Cardiac septum (tissue), 1 donor: ENCODE measurements at regions not wholly inside any gene's neighbourhood (a gene's known extent, or its start where the extent isn't known, plus 50 kb on each side); places are given as distances from the start of the nearest gene placed in this dataset.
"Not testable (repeated sequence)": the region's sequence is repeated elsewhere in the genome, so short reads cannot be mapped to it uniquely, and the experiment has no call there.

Source experiments
- DNase-seq: peaks from one replicate; pipeline ENCODE4 v3.0.0-alpha.2; 2020; ENCODE audit warnings: low spot score
- intact Hi-C: fragments of 100-400 bp; cut with DNase I; formaldehyde crosslinking; loops from one replicate; pipeline ENCODE4 v1.14.0; 2022
- donor health status: DM: no; HTN: no; CAD: no.

DNA sequence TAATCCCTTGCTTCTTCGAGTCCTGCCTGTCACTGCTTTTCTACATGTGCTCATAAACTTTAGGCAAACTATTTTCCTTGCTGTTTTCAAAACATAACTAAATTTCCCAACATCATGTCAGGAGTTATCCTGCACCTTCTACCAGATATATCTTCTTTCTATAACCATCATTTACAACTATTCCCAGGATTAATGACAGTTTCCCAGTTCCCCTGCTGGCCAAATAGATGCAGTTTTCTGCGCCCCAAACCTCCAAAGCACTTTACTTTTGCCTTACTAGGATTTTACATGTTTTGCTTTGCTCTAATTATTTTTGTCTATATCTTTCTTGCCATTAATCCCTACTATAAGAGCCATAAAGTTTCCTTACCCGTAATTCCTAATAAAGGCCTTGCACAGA, 122.5 kb downstream of the GLUL start:
- DNase-seq: no peak
- intact Hi-C loops: no loop called here

DNA sequence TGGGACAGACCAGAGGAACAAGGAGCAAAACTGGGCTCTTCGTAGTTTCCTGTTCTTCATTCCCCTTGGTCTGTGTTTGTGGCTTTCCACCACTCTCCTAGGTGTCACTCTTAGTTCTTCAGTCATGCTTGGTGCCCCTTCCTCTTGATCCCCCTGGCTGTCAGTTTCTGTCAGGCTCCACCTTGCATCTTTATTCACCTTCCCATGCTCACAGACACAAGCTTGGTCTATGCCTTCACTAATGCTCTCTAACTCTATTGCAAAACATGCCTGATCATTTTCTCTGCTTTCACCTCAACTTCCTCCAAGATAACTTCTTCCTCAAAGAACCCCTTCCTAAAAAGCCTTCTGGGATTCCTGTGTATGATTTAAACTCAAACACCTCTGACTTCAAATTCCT, 122.9 kb downstream of the GLUL start:
- no peak for DNase-seq
- intact Hi-C loops: no loop called here

DNA sequence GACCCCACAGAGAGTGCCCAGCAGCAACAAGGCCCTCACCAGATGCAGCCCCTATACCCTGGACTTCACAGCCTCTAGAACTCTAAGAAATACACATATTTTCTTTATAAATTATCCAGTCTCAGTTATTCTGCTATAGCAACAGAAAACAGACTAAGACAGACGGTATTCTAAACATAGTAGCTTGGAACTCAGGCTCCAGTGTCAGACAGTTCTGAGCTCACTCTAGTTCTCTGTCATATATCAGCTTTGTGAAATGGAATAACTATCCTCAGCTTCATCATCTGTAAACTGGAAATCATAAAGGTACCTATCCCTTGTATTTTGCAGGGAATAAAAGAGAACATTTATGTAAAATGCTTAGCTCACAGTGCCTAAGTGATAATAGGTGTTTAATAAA, 127.4 kb downstream of the GLUL start:
- DNase-seq: no peak
- intact Hi-C loops: no loop called here

DNA sequence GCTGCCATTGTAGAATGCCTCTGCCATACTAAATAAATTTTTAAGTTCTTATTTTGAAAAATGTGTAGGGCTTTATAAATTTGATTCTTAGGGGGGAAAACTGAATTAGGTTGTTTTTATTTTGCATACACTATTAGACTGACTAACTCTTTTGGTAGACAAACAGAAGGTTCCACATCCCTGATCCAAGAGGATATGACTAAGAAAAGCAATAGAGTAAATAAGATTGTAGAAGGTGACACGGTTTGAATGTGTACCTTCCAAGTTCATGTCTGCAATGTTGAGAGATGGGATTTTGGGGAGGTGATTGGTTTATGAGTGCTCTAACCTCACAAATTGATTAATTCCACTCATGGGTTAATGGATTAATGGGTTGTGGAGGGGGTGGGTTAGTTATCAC, 127.9 kb downstream of the GLUL start:
- no peak for DNase-seq
- intact Hi-C loops: no loop called here

DNA sequence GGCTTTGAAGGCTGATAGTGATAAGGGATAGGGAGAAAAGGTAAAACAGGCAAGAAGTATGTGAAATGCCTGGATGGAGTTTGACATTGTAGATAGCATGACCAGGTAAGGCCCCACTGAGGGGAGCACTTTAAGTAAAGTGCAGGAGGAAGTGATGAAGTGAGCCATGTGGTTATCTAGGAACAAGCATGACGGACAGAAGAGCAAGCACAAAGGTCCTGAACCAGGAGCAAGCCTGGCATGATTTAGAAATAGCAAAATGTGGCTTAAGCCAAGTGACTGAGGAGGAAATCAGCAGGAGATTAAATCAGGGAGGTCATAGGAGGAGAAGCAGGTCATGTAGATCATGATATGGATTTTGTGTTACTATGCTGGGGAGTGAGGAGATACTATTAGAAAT, 129.2 kb downstream of the GLUL start:
- DNase-seq: no peak
- intact Hi-C loops: no loop called here

DNA sequence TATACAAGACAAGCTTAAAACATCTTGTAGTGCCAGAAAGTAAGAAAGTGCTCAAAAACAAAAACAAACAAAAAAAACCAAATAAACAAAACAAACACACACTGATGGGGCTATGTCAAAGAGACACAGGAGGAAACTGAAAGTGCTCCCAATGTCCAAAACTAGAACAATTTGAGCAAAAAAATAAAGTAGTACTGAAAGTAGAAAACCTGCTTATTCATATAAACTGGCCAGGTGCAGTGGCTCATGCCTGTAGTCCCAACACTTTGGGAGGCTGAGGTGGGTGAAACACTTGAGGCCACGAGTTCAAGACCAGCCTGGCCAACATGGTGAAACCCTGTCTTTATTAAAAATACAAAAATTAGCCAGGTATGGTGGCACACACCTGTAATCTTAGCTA, 129.9 kb downstream of the GLUL start:
- DNase-seq: no peak
- intact Hi-C loops: no loop called here

DNA sequence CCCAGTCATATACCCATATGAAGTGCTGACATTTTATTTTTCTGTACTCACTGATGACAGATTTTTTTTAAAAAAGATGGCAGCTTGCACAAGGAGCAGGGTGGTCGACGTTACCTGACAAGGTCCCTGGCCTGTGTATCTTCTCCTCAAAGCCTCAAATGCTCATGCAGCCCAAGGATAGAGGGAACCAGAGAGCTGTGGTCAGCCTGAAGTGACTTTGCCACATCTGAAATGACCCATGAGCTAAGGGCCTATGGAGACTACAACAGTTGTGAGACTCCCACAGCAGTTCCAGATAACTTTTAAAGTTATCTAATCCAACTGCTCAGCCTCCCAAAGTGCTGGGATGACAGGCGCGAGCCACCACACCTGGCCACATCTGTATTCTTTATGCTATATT, 131.1 kb downstream of the GLUL start:
- no peak for DNase-seq
- intact Hi-C loops: no loop called here

DNA sequence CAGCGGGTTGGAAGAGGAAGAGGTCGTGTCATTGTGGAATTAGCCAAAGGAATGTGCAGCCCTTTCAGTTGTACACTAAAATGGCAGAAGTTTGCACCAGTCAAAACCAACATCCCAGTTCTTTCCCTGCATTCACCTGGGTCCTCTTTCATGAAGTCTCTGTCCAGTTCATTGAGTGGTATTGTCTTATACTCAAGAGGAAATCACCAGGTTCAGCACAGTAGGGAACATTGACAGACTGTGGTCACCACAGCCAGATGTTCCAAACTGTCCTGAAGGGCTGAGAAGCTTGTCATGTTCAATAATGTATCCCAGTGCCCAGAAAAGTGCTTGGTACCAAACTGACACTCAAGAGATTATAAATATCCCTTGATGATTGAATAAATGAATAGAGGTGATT, 131.6 kb downstream of the GLUL start:
- intact Hi-C loops: loop anchor here (2.0 to 10.0 kb wide), 3 partner anchors 32 to 115 kb away; no protein-coding TSS in a partner anchor

DNA sequence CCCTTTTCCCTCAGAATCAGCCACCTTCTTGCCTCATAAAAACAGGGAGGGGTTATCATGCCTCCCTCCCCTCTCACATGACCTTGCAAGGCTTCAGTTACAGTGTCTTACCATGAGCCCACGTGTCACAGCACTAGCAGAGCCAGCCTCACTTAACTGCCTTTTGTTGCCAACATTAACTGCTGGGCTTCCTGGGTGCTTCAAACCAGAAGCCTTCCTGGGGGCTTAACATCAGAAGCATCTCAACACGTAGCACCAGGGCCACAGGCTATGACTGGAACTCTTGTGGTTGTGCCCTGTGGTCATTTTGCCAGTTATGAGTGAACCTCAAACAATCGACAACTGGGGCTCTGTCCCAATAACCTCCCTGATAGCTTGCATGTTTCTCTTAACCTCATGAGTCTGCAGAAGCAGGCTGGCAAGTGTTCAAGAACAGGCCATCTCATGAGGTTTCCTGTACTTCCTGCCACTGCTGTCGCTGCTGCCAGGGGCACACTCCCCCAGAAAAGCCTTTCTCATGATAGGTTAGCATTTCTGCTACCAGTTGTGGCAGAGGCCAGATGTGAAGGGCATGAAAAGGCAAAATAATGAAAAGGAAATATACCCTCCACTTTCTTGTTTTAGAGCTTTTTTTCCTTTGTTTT, 132.2 kb downstream of the GLUL start:
- intact Hi-C loops: loop anchor here (2.0 to 10.0 kb wide), 3 partner anchors 33 to 115 kb away; no protein-coding TSS in a partner anchor
- no peak for DNase-seq

More for the DNA sequence above, 131.6 kb downstream of the GLUL start:
- DNase-seq: no peak

DNA sequence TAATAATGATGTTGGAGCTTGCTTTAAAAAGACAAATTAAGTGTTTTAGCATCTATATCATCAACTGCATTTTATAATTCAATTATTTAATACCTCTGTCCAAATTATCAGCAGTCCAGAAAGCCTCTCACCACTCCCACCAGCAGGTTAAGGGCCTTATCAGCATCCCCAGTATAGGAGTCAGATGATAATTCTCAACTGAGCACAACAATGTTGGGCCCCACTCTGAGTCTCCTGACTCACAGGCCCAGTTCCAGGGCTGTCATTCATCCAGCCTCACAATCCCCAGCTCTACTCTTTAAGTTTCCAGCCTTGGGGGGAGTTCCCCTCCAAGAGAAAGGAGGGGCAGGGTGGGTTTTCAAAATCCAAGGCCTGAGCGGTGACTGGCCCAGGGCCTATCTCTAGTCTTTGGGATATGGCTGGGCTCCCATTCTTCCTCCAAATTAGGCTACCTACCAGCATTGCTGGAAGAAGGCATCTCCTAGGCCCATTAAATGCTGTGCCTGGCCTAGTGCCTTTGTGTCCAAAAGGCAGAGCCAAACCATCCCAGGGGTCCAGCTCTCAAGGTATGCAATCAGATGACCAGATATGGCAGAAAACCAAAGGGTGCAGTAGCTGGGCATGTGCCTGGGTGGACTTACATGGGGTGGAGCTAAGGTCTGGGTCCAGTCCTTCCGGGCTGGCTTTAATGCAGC, 134.1 kb downstream of the GLUL start:
- no peak for DNase-seq
- intact Hi-C loops: loop anchor here (2.0 to 10.0 kb wide), 3 partner anchors 35 to 113 kb away; no protein-coding TSS in a partner anchor

DNA sequence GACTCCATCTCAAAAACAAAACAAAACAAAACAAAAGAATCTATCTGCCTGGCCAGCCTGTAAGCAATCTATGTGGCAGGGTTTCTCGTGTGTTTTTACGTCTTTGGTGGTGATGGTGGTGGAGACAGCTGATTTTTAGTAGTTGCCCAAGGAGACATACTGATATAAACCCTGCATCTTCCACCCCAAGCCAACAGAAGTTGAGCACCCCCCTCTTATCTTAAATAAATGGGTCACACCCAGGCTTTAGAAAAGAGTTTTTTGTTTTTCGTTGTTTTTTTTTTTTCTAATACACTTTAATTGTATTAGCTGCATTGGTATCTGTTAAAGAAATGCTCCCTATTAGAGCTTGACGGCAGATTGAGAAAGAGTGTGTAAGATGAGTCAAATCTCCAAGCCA, 134.7 kb downstream of the GLUL start:
- intact Hi-C loops: loop anchor here (5.0 to 10.0 kb wide), 2 partner anchors 35 to 112 kb away; no protein-coding TSS in a partner anchor
- no peak for DNase-seq

DNA sequence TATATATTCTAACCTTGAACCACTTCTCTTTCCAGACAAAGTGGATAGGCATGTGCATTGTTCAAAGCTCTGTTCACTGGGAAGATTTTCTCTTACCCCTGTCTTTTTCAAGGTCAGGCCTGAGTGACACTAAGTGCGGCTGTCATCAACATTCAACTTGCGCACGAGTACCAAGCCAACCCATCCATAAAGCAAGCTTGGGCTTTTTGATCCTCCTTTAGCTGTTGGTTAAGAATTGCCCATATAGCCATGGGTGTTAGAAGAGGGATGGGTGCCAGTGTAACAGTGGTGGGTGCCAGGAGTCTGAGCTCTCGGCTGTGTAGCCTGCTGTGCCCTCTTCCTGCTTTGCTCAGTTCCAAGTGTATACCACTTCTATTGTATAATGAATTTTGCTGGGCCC, 136.1 kb downstream of the GLUL start:
- intact Hi-C loops: loop anchor here (5.0 to 10.0 kb wide), 2 partner anchors 37 to 111 kb away; no protein-coding TSS in a partner anchor
- DNase-seq: no peak

DNA sequence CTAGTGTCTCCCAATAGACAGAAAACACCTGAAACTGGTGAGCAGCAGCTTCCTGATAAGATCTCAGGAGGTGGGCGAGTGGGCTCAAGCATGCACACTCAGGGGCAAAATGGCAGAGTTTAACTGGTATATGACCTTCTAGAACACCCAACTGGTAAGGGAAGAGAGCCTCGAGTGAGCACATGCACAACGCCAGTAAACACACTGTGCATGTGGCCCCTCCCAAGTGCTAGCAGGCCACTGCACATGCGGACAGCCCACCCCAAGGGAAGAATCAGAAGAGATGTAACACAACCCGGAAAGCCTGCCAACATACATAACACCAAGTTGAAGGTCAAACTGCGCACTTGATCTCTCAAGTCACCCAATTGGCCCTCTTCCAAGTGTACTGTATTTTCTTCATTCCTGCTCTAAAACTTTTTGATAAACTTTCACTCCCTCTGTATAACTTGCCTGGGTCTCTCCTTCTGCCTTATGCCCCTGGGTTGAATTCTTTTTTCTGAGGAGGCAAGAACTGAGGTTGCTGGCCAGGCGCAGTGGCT, 138.2 kb downstream of the GLUL start:
- intact Hi-C loops: loop anchor here (10.0 kb wide), 1 partner anchor 109 kb away; no protein-coding TSS in a partner anchor
- no peak for DNase-seq

DNA sequence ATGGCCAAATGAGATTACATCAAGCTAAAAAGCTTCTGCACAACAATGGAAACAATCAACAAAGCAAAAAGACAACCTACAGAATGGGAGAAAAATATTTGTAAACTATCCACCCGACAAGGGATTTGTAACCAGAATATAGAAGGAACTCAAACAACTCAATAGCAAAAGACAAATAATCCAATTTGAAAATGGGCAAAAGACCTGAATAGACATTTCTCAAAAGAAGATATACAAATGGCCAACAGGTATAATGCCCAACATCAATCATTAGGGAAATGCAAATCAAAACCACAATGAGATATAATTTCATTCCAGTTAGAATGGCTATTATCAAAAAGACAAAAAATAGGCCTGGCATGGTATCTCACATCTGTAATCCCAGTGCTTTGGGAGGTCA, 140.0 kb downstream of the GLUL start:
- intact Hi-C loops: loop anchor here (10.0 kb wide), 1 partner anchor 107 kb away; no protein-coding TSS in a partner anchor
- DNase-seq: no peak

DNA sequence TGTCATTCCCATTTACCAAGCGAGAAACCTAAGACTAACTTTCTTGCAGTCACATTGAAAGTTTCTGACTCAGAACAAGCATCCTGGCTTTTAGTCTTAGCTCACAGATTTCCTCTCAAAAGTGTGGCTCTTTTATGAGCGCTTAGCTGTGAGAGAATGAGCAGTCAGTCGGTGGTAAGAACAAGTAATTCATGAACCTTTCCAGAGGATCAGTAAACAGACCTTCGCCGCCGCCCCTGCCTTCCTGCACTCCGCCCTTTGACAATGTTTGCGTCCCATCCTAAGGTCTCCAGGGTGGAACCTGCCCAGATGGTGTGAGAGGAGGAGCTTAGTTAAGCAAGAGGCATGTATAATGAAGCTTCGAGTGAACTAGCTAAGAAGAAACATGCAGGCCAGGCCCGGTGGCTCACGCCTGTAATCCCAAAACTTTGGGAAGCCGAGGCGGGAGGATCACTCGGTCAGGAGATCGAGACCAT, 142.4 kb downstream of the GLUL start:
- DNase-seq: no peak
- intact Hi-C loops: no loop called here

DNA sequence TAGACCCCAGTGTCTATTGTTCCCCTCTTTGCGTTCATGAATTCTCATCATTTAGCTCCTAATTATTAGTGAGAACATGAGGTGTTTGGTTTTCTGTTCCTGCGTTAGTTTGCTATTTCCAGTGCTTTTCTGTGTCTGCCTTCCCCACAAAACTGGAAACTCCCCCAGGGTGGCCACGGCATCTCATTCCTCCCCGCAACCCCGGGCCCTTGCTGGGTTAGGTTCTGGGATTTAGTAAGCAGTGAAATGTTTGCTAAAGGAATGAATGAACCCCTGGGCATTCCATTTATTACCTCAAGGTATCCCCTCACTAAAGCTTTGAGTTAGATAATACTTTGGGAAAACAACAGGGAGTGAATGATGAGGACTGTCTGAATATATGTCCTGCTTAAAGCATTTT, 142.9 kb downstream of the GLUL start:
- no peak for DNase-seq
- intact Hi-C loops: no loop called here

DNA sequence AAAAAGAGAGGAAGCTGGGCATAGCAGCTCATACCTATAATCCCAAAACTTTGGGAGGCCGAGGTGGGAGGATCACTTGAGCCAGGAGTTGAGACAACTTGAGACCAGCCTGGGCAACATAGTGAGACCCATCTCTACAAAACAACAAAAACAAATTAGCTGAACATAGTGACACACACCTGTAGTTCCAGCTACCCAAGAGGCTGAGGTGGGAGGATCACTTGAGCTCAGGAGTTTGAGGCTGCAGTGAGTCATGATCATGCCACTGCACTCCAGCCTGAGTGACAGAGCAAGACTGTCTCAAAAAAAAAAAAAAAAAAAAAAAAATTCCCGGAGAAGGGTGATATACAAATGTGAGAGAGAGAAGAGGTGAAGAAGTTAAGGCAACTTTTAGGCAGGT, 143.8 kb downstream of the GLUL start:
- DNase-seq, intact Hi-C loops: not testable (repeated sequence)

DNA sequence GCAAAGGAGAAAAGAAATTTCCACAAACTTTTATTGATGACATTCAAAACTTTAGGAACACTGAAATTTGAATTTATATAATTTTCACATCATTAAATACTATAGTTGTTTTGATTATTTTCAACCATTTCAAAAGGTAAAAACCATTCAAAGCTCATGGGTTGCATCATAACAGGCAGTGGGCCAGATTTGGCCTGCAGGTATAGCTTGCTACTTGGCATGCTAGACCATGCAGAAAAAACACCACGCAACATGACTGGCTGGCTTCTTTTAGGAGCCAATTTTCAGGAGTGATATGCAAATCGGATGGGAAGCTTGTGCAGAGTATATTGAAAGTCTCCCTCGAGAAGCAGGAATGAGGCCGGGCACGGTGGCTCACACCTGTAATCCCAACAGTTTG, 144.8 kb downstream of the GLUL start:
- intact Hi-C loops: no loop called here
- no peak for DNase-seq

DNA sequence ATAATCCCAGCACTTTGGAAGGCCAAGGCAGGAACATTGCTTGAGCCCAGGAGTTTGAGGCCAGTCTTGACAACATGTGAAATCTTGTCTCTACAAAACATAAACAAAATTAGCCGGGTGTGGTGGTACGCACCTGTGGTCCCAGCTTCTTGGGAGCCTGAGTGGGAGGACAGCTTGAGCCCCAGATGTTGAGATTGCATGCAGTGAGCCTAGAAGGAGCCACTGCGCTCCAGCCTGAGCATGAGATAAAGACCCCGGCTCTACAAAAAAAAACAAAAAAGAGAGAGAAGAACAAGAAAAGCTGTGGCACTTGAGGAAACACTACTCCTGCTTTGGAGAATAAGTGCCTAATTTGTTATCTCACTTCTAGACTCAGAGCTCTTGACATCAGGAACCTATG, 146.6 kb downstream of the GLUL start:
- intact Hi-C loops: no loop called here
- no peak for DNase-seq

DNA sequence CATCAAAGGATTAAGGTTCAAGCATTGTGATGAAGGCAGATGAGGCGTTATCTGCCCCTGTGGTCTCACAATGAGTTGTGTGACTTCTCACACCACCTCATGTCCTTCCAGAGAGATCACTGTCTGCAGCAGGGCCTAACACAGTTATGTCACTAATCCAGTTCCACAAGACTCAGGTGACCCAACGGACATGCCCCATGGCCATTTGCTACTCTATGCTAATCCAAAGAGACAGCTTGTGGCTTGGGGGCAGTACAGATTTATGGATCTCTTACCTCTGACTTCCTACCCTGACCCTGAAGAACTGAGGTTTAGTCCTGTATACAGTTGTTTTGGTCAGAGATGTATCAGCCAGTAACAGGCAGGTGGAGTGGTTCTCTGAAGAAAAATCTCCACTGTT, 147.1 kb downstream of the GLUL start:
- no peak for DNase-seq

DNA sequence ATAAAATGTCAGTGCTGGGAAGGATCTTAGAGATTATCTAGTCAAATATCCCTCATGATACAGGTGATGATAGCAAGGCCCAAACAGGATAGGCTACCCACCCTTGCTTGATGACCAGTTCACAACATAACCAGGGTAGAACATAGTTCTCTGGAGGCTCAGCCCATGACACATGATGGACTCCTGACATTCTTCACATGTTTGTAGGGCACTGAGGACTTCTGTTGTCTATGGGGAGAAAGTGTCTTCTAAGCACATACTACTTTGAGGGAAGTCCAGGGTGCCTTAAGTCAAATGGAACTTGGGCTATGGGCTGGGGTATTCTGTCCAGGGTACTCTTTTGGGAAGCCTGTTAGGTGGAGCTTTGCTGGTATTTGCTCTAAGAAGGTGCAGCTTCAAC, 148.9 kb downstream of the GLUL start:
- no peak for DNase-seq
- intact Hi-C loops: no loop called here

More for the DNA sequence above, 147.1 kb downstream of the GLUL start:
- intact Hi-C loops: no loop called here
